HCT116 (cell line): ENCODE measurements at regions not wholly inside any gene's neighbourhood (a gene's known extent, or its start where the extent isn't known, plus 50 kb on each side); places are given as distances from the start of the nearest gene placed in this dataset.

ENCODE experiments used
- ATAC-seq: fragments of 200-7000 bp; cut with Tn5 transposase; 2 replicates; pipeline ENCODE4 v1.9.1; 2020; ENCODE audit warnings: mild to moderate bottlenecking, moderate library complexity
- BruUV-seq: library from RNA; stranded (reverse); fragments of 400-500 nt; replicated peaks from 2 replicates; lab custom pipeline; 2021; lab: Mats Ljungman, UMichigan
- CTCF ChIA-PET: fragments of 300-600 bp; sonication (Branson Sonifier 250); formaldehyde crosslinking; loops from one replicate; lab custom pipeline; 2021; ENCODE audit warnings: antibody characterized with exemption; lab: Charles Lee
- POLR2A ChIA-PET: fragments of 300-600, 350-600 bp; sonication (Branson Sonifier 250); formaldehyde crosslinking; loops from one replicate; lab custom pipeline; 2021; ENCODE audit warnings: antibody characterized with exemption; lab: Charles Lee
- RAD21 ChIA-PET, 2 experiments: fragments of 300-600 bp; sonication (Branson Sonifier 250); formaldehyde crosslinking; loops; one replicate each; lab custom pipeline; 2023; ENCODE audit warnings: low total read pairs in 2 of 2; ENCODE audit not compliant: uncharacterized antibody in 2 of 2, unreplicated experiment in 2 of 2, low non-redundant PET in 1 of 2; lab: Charles Lee
- DNase-seq: peaks from one replicate; pipeline ENCODE4 v3.0.0-alpha.2; 2010; ENCODE audit warnings: low read depth, low spot score
- H2AFZ ChIP-seq: fragments of 200-600 bp; shearing (Covaris generic), sonication (generic); 2 replicates; pipeline ENCODE4 v1.6.1; 2017; ENCODE audit warnings: low read depth, mixed run types, mixed read lengths, antibody characterized with exemption, low read length; ENCODE audit not compliant: poor library complexity, severe bottlenecking
- H3K27ac ChIP-seq: 2 replicates; pipeline ENCODE4 v1.5.1; 2012; ENCODE audit warnings: low read depth, low read length
- H3K27me3 ChIP-seq: fragments of 200-600 bp; sonication (generic); 2 replicates; pipeline ENCODE4 v1.6.1; 2016; ENCODE audit warnings: mixed run types, low read length, mixed read lengths; ENCODE audit not compliant: insufficient read depth
- H3K36me3 ChIP-seq, 2 experiments: fragments of 200-500 bp in 1 of 2; fragments of 200-600 bp in 1 of 2; sonication (Bioruptor generic) in 1 of 2; sonication (generic) in 1 of 2; 2 replicates each; pipeline versions ENCODE4 v1.5.1 to v1.6.1; 2014 to 2016; ENCODE audit warnings: low read length in 2 of 2, inconsistent platforms in 1 of 2, mixed read lengths in 1 of 2, mixed run types in 1 of 2; ENCODE audit not compliant: insufficient read depth in 2 of 2, control insufficient read depth in 1 of 2
- H3K4me1 ChIP-seq, 2 experiments: fragments of 200-600 bp in 1 of 2; sonication (generic) in 1 of 2; 2 replicates each; pipeline versions ENCODE4 v1.5.1 to v1.6.1; 2012 to 2017; ENCODE audit warnings: low read length in 2 of 2, inconsistent platforms in 1 of 2, mild to moderate bottlenecking in 1 of 2, mixed read lengths in 1 of 2, mixed run types in 1 of 2, moderate library complexity in 1 of 2; ENCODE audit not compliant: insufficient read depth in 2 of 2, control insufficient read depth in 1 of 2
- H3K4me2 ChIP-seq: fragments of 200-600 bp; sonication (generic); 2 replicates; pipeline ENCODE4 v1.6.1; 2017; ENCODE audit warnings: mixed run types, low read length, mixed read lengths
- H3K4me3 ChIP-seq, 2 experiments: fragments of 200-600 bp in 1 of 2; sonication (generic) in 1 of 2; replicated peaks in 1 of 2; 2 replicates each; pipeline ENCODE4 v1.5.1; 2011 to 2016; ENCODE audit warnings: low read length in 2 of 2, control low read depth in 1 of 2, low read depth in 1 of 2, mild to moderate bottlenecking in 1 of 2, mixed read lengths in 1 of 2, mixed run types in 1 of 2
- H3K79me2 ChIP-seq: fragments of 200-600 bp; sonication (generic); 2 replicates; pipeline ENCODE4 v1.6.1; 2017; ENCODE audit warnings: mild to moderate bottlenecking, mixed run types, low read length, moderate library complexity, mixed read lengths; ENCODE audit not compliant: insufficient read depth
- H3K9ac ChIP-seq: fragments of 200-600 bp; sonication (generic); 2 replicates; pipeline ENCODE4 v1.6.1; 2016; ENCODE audit warnings: low read length, mixed read lengths
- H3K9me2 ChIP-seq: fragments of 200-600 bp; sonication (generic), shearing (Covaris generic); 2 replicates; pipeline ENCODE4 v1.6.1; 2017; ENCODE audit warnings: mixed run types, mild to moderate bottlenecking, moderate library complexity; ENCODE audit not compliant: insufficient read depth
- H3K9me3 ChIP-seq, 2 experiments: fragments of 200-500 bp in 1 of 2; fragments of 200-600 bp in 1 of 2; sonication (Bioruptor generic) in 1 of 2; sonication (generic) in 1 of 2; 2 replicates each; pipeline ENCODE4 v1.6.1; 2014 to 2017; ENCODE audit warnings: low read length in 2 of 2, mixed read lengths in 2 of 2, inconsistent platforms in 1 of 2, low read depth in 1 of 2, mild to moderate bottlenecking in 1 of 2, mixed run types in 1 of 2, moderate library complexity in 1 of 2; ENCODE audit not compliant: control insufficient read depth in 1 of 2, insufficient read depth in 1 of 2
- H4K20me1 ChIP-seq: fragments of 200-600 bp; sonication (generic), shearing (Covaris generic); 2 replicates; pipeline ENCODE4 v1.6.1; 2017; ENCODE audit warnings: mixed run types, mild to moderate bottlenecking, moderate library complexity; ENCODE audit not compliant: insufficient read depth
- EGR1 ChIP-seq: IDR thresholded peaks from 2 replicates; pipeline ENCODE4 v1.6.1; 2012; ENCODE audit warnings: low read depth
- ELF1 ChIP-seq: IDR thresholded peaks from 2 replicates; pipeline ENCODE4 v1.6.1; 2012; ENCODE audit warnings: low read depth, borderline replicate concordance
- EZH2 ChIP-seq: fragments of 200-600 bp; sonication (generic); IDR thresholded peaks from 2 replicates; pipeline ENCODE4 v1.6.1; 2017; ENCODE audit warnings: antibody characterized with exemption, mixed run types
- FOSL1 ChIP-seq: IDR thresholded peaks from 2 replicates; pipeline ENCODE4 v1.6.1; 2012; ENCODE audit warnings: low read depth
- MAX ChIP-seq: IDR thresholded peaks from 2 replicates; pipeline ENCODE4 v1.6.1; 2012
- POLR2AphosphoS5 ChIP-seq: IDR thresholded peaks from 2 replicates; pipeline ENCODE4 v1.6.1; 2011; ENCODE audit warnings: mild to moderate bottlenecking, low read depth, low read length, moderate library complexity
- RAD21 ChIP-seq: IDR thresholded peaks from 2 replicates; pipeline ENCODE4 v1.6.1; 2012; ENCODE audit warnings: low read depth, mild to moderate bottlenecking
- REST ChIP-seq: IDR thresholded peaks from 2 replicates; pipeline ENCODE4 v1.6.1; 2012; ENCODE audit warnings: low read depth
- SIN3A ChIP-seq: IDR thresholded peaks from 2 replicates; pipeline ENCODE4 v1.6.1; 2012; ENCODE audit warnings: low read depth
- SP1 ChIP-seq: IDR thresholded peaks from 2 replicates; pipeline ENCODE4 v1.6.1; 2012; ENCODE audit warnings: low read depth
- TCF7L2 ChIP-seq: IDR thresholded peaks from 2 replicates; pipeline ENCODE4 v1.7.0; 2011; ENCODE audit warnings: borderline replicate concordance, inconsistent platforms; ENCODE audit not compliant: insufficient read depth, insufficient read length; ENCODE audit errors: extremely low read depth
- YY1 ChIP-seq: IDR thresholded peaks from 2 replicates; pipeline ENCODE4 v1.6.1; 2011; ENCODE audit warnings: low read length, low read depth, moderate library complexity, mild to moderate bottlenecking; ENCODE audit not compliant: insufficient replicate concordance; ENCODE audit errors: extremely low read depth
- ZFX ChIP-seq: fragments of 450-650 bp; IDR thresholded peaks from 2 replicates; pipeline ENCODE4 v1.6.1; 2017
- intact Hi-C: fragments of 100-400 bp; cut with micrococcal nuclease; formaldehyde crosslinking; loops from 2 replicates; pipeline ENCODE4 v1.10.0; 2022
- TF ChIP-seq, protein P1 (sequence below): IDR thresholded peaks from 2 replicates; pipeline ENCODE4 v1.6.1; 2012
- TF ChIP-seq, protein P2 (sequence below): IDR thresholded peaks from 2 replicates; pipeline ENCODE4 v1.6.1; 2011; ENCODE audit warnings: mild to moderate bottlenecking, low read length, moderate library complexity; ENCODE audit not compliant: insufficient replicate concordance; ENCODE audit errors: extremely low read depth
- TF ChIP-seq, protein P3 (sequence below), 3 experiments: fragments of 200-600 bp in 1 of 3; sonication (generic) in 1 of 3; IDR thresholded peaks in 2 of 3; conservative IDR thresholded peaks in 1 of 3; 2 replicates each; pipeline ENCODE4 v1.5.1; 2012 to 2017; ENCODE audit warnings: low read depth in 2 of 3, low read length in 2 of 3, antibody characterized with exemption in 1 of 3, borderline replicate concordance in 1 of 3, control low read depth in 1 of 3, mild to moderate bottlenecking in 1 of 3, mixed read lengths in 1 of 3, mixed run types in 1 of 3, moderate library complexity in 1 of 3; ENCODE audit not compliant: insufficient read depth in 1 of 3

DNA sequence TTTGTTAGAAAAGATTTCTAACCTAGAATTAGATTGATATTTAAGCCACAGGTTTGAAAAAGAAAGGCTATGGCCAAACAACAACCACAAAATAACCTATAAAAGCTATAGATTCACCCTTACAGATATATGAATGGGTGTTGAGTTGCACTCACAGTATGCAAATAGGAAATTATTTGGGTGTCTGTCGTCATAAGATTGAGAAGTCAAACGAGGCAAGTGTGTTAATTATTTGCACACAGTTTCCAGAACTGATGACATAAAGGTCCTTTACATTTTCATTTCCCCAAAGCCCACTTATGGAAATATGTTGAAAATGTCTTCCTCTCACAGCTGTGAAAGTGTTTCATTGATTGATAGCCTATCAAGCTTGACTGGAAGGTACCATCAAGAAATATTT lies 101.2 kb upstream of the CXCL13 start:
- ChIA-PET RAD21 (no interaction called here), CTCF (no interaction called here), POLR2A (no interaction called here)
- Histone ChIP-seq H4K20me1 (no peaks in the 10 kb centered on the region), H3K9ac (no peak overlapping the region), H3K79me2 (no peaks in the 10 kb centered on the region), H3K27ac (no peak overlapping the region), H3K4me3 (no peak overlapping the region), H3K36me3 (no peaks in the 10 kb centered on the region), H3K9me2 (no peaks in the 10 kb centered on the region), H3K4me2 (no peak overlapping the region), H3K27me3 (0 out of 2 replicates have a peak, but pooled peaks cover 5% of the 10 kb centered on the region), H2AFZ (no peak overlapping the region), H3K4me1 (no peaks in the 10 kb centered on the region), H3K9me3 (no peaks in the 10 kb centered on the region)
- no peak for DNase-seq
- BruUV-seq = no TSS peak
- TF ChIP-seq, protein P1, sequence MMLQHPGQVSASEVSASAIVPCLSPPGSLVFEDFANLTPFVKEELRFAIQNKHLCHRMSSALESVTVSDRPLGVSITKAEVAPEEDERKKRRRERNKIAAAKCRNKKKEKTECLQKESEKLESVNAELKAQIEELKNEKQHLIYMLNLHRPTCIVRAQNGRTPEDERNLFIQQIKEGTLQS = no peak
- TF ChIP-seq EZH2 (no peak), FOSL1 (no peak), YY1 (no peak), ZFX (no peak), POLR2AphosphoS5 (no peak), SIN3A (no peak), ELF1 (no peak), EGR1 (no peak), SP1 (no peak), REST (no peak), TCF7L2 (no peak), RAD21 (no peak), MAX (no peak)
- TF ChIP-seq, protein P2, sequence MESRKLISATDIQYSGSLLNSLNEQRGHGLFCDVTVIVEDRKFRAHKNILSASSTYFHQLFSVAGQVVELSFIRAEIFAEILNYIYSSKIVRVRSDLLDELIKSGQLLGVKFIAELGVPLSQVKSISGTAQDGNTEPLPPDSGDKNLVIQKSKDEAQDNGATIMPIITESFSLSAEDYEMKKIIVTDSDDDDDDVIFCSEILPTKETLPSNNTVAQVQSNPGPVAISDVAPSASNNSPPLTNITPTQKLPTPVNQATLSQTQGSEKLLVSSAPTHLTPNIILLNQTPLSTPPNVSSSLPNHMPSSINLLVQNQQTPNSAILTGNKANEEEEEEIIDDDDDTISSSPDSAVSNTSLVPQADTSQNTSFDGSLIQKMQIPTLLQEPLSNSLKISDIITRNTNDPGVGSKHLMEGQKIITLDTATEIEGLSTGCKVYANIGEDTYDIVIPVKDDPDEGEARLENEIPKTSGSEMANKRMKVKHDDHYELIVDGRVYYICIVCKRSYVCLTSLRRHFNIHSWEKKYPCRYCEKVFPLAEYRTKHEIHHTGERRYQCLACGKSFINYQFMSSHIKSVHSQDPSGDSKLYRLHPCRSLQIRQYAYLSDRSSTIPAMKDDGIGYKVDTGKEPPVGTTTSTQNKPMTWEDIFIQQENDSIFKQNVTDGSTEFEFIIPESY = no peak
- TF ChIP-seq, protein P3, sequence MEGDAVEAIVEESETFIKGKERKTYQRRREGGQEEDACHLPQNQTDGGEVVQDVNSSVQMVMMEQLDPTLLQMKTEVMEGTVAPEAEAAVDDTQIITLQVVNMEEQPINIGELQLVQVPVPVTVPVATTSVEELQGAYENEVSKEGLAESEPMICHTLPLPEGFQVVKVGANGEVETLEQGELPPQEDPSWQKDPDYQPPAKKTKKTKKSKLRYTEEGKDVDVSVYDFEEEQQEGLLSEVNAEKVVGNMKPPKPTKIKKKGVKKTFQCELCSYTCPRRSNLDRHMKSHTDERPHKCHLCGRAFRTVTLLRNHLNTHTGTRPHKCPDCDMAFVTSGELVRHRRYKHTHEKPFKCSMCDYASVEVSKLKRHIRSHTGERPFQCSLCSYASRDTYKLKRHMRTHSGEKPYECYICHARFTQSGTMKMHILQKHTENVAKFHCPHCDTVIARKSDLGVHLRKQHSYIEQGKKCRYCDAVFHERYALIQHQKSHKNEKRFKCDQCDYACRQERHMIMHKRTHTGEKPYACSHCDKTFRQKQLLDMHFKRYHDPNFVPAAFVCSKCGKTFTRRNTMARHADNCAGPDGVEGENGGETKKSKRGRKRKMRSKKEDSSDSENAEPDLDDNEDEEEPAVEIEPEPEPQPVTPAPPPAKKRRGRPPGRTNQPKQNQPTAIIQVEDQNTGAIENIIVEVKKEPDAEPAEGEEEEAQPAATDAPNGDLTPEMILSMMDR (IDR thresholded peaks at IDR 0.05 in 2 of 3, conservative IDR thresholded peaks at IDR 0.05 in 1 of 3; ENCODE audit: borderline replicate concordance in 1 of 3, insufficient read depth in 1 of 3, low read depth in 2 of 3, low read length in 2 of 3) = no peak
- intact Hi-C loops = loop anchor here (2.0 kb wide), 1 partner anchor 14 kb away; no protein-coding TSS in a partner anchor
- no peak for ATAC-seq
